GM19351 (cell line): ENCODE measurements at regions not wholly inside any gene's neighbourhood (a gene's known extent, or its start where the extent isn't known, plus 50 kb on each side); places are given as distances from the start of the nearest gene placed in this dataset.
"Not testable (repeated sequence)": the region's sequence is repeated elsewhere in the genome, so short reads cannot be mapped to it uniquely, and the experiment has no call there.

Experiments
- ATAC-seq: cut with Tn5 transposase; IDR thresholded peaks from one replicate; pipeline ENCODE4 v1.9.1; 2021; ENCODE audit warnings: mild to moderate bottlenecking, moderate library complexity; ENCODE audit not compliant: unreplicated experiment

- no peak for ATAC-seq
Measured at GRCh38 chr5:12615141-12615820, 711.0 kb upstream of the CTNND2 start.

DNA sequence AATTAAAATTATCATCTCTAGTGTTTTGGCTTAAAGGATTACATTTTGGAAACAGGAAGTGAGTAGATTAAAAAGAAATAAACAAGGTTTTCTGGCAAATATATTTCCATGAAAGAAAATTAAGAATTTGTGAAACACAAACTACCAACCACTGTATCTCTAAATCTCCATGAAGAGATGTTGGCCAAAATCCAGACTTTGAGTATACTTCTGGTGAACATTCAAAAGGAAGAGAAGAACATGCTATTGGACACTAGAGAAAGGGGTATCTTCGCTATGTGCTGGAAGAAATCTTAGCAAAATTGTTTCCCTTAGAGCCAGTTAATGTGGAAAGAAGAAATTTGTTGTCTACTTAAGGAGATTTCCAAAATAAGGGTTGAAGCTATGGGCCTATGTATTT lies 710.4 kb upstream of the CTNND2 start:
- no peak for ATAC-seq

DNA sequence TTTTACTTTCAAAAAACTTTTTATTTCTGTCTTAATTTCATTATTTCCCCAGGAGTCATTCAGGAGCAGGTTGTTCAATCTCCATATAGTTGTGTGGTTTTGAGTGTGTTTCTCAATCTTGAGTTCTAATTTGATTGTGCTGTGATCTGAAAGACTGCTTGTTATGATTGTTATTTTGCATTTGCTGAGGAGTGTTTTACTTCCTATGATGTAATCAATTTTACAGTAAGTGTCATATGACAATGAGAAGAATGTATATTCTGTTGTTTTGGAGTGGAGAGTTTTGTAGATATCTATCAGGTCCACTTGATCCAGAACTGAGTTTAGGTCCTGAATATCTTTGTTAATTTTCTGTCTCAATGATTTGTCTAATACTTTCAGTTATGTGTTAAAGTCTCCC lies 706.9 kb upstream of the CTNND2 start:
- ATAC-seq: no peak

GRCh38 chr5:12607817-12608216 lies 703.6 kb upstream of the CTNND2 start:
- ATAC-seq: not testable (repeated sequence)

- no peak for ATAC-seq
Measured at GRCh38 chr5:12592228-12592627, 688.0 kb upstream of the CTNND2 start.

DNA sequence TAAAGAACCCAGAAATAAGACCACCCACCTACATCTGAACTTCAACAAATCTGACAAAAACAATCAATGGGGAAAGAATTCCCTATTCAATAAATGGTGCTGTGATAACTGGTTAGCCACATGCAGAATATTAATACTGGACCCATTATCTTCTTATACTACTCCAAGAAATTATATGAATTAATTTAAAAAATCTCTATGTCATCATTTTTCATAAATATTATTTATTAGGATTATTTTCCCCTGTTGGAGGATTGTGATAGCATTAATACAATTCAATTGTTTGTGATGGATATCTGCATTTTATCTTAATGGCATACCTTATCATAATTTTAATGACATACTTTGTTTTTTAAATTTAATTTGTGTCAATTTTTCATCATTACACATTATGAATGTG lies 682.2 kb upstream of the CTNND2 start:
- no peak for ATAC-seq

DNA sequence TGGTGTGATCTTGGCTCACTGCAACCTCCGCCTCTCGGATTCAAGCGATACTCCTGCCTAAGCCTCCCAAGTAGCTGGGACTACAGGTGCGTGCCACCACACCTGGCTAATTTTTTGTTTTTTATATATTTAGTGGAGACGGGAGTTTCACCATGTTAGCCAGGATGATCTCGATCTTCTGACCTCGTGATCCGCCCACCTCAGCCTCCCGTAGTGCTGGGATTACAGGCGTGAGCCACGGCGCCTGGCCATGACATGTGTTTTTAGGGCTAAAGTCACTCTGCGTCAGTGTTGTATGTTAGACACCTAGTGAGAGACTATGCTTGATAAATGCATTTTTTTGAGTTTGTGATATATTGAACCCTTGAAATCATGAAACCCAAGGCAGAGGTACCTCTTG lies 674.6 kb upstream of the CTNND2 start:
- ATAC-seq: not testable (repeated sequence)

- ATAC-seq: not testable (repeated sequence)
Measured at GRCh38 chr5:12576953-12577352, 672.7 kb upstream of the CTNND2 start.

- ATAC-seq: not testable (repeated sequence)
Measured at GRCh38 chr5:12574298-12575093, 670.2 kb upstream of the CTNND2 start.

GRCh38 chr5:12573916-12574297 lies 669.7 kb upstream of the CTNND2 start:
- ATAC-seq: not testable (repeated sequence)

DNA sequence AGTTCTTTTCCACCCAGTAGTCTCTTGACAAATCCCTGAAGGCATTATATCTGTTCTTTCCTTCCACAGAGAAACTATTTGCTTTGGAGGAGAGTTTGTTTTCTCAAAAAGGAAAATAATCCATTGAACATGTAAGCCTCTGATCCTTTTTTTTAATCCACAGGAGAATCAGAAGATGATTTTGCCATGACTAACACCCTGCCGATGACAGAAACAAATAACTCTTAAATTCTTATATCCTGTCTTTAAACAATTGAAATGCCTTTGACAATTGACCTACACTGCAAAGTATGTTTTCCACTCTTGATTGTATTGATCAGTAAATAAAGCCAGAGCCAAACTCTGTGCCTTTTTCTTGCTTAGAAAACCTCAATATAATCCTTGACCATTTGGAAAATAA lies 666.4 kb upstream of the CTNND2 start:
- no peak for ATAC-seq

DNA sequence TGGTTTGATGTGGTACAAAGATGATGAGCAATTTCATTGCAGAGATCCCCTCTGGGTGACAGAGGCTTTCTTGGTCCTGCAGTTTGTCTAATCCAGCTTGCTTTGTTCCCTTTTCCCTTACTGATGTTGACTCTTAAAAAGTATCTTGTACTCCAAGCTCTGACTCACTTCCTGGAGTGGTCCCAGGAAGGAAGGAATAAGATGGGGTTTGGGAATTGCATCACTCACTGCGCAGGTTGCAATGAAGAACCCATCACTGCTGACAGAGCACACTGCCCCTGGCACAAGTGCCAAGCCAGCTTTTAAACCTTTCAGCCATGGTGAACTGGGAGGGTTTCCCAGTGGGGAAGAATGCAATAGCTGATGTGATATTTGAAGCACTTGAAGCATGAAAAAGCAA lies 662.2 kb upstream of the CTNND2 start:
- no peak for ATAC-seq

GRCh38 chr5:12557012-12557411 lies 652.8 kb upstream of the CTNND2 start:
- no peak for ATAC-seq

GRCh38 chr5:12526113-12526512 lies 621.9 kb upstream of the CTNND2 start:
- ATAC-seq: no peak

GRCh38 chr5:12522116-12522515 lies 617.9 kb upstream of the CTNND2 start:
- ATAC-seq: no peak

GRCh38 chr5:12504983-12505382 lies 600.7 kb upstream of the CTNND2 start:
- not testable (repeated sequence) for ATAC-seq

DNA sequence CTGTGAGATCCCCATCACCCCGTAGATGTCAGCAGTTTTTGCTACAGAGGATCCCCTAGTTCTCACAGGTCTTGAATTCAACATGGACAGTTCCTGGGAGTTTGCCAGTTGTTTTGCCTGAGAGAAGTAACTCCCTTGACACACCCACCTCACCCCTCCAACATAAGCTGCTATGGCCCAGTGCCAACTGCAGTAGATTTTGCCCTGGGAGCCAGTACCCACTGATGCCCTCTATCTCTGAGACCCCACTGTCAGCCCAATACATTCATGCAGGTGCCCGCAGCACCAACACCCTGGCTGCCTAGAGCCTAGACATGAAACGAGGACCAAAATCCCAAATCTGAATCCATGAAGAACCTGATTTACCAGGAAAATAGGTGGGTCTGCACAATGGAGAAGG lies 583.9 kb upstream of the CTNND2 start:
- ATAC-seq: no peak

DNA sequence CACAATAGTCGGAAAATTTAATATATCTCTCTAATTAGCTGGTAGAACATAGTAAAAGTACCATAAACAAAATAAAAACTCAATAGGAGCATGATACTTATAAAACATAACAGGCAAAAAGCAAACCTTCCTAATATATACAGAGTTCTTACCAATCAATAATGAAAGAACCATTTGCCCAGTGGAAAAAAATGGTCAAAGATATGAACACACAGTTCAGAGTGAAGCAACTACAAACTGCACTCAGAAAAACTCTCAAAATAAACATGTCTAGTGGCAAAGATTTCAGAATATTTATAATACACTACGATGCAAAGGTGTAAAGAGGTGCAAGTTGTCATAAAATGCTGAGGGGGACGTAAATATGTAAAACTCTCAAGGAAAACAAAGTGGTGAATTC lies 576.2 kb upstream of the CTNND2 start:
- no peak for ATAC-seq

DNA sequence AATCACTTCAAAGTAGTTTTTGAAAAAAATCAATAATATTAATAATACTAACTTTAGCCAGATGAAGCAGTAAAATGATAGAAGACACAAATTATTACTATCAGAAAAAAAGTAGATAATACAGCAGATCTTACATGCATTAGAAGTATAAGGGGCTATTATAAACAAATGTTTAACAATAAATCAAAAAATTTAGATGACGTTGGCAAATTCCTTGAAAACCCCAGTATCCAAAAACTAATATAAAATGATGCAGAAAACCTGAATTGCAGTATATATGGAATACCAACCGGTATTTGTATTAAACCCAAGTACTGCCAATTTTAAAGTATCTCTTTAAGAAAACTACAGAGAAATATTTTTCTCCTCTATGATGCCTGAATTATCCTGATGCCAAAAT lies 573.3 kb upstream of the CTNND2 start:
- ATAC-seq: no peak

GRCh38 chr5:12467799-12468198 lies 563.6 kb upstream of the CTNND2 start:
- no peak for ATAC-seq

- ATAC-seq: no peak
Measured at GRCh38 chr5:12460493-12461261, 556.4 kb upstream of the CTNND2 start.

DNA sequence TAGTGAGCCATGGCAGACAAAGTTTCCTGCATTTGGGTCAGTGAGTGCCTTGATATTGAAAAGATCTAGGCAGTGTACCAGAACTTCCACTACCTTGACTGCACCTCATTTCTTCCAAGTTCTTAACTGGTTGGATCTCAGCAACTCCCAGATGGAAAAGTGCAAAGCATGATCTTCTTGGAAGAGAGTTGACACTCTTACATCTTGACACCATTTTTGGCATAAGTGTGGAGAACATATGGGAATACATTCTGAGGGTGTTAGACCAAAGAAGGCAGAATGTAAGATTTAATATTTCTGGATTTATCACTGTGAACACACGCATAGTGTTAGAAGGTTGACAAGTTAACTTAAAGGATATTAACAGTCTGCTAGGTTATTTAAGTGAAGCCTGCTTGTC lies 555.1 kb upstream of the CTNND2 start:
- no peak for ATAC-seq
